ENCODE measurements at regions not wholly inside any gene's neighbourhood (a gene's known extent, or its start where the extent isn't known, plus 50 kb on each side); places are given as distances from the start of the nearest gene placed in this dataset.

- Mint-ChIP-seq H3K4me3 (no peak overlapping the region), H3K27me3 (no peaks in the 10 kb centered on the region), H3K9me3 (peaks cover 0 to 2% of the 10 kb centered on the region in 2 donors), H3K36me3 (peaks cover 31 to 37% of the 10 kb centered on the region in 2 donors), H3K4me1 (peaks cover 40 to 80% of the 10 kb centered on the region in 2 donors), H3K27ac (peak overlapping the region; percentile 84)
- DNase-seq (no peak), ATAC-seq (replicated peaks) (no peak)
Measured at GRCh38 chr7:131090886-131091692, 236.6 kb upstream of the MKLN1 start.

GRCh38 chr7:131094685-131095084, 233.0 kb upstream of the MKLN1 start:
- DNase-seq = no peak
- Mint-ChIP-seq H3K36me3 (peaks cover 32 to 35% of the 10 kb centered on the region in 2 donors), H3K27ac (no peak overlapping the region), H3K9me3 (no peaks in the 10 kb centered on the region), H3K27me3 (no peaks in the 10 kb centered on the region), H3K4me1 (peaks cover 51 to 92% of the 10 kb centered on the region in 2 donors), H3K4me3 (no peak overlapping the region)
- no peak for ATAC-seq (replicated peaks)

GRCh38 chr7:131095346-131095745, 232.3 kb upstream of the MKLN1 start:
- Mint-ChIP-seq H3K9me3 (no peaks in the 10 kb centered on the region), H3K4me1 (peaks cover 54 to 88% of the 10 kb centered on the region in 2 donors), H3K36me3 (peaks cover 34 to 36% of the 10 kb centered on the region in 2 donors), H3K4me3 (no peak overlapping the region), H3K27me3 (no peaks in the 10 kb centered on the region), H3K27ac (no peak overlapping the region)
- DNase-seq = no peak
- no peak for ATAC-seq (replicated peaks)

GRCh38 chr7:131096267-131096927, 231.3 kb upstream of the MKLN1 start:
- no peak overlapping the region for H3K4me3 Mint-ChIP-seq
- no peaks in the 10 kb centered on the region for H3K27me3 Mint-ChIP-seq
- no peak overlapping the region for H3K27ac Mint-ChIP-seq
- peaks cover 30 to 36% of the 10 kb centered on the region in 2 donors for H3K36me3 Mint-ChIP-seq
- DNase-seq (no peak), ATAC-seq (replicated peaks) (no peak)
- peaks cover 48 to 86% of the 10 kb centered on the region in 2 donors for H3K4me1 Mint-ChIP-seq
- no peaks in the 10 kb centered on the region for H3K9me3 Mint-ChIP-seq

GRCh38 chr7:131097662-131098376, 229.9 kb upstream of the MKLN1 start:
- peaks cover 49 to 85% of the 10 kb centered on the region in 2 donors for H3K4me1 Mint-ChIP-seq
- ATAC-seq (replicated peaks) (no peak), DNase-seq (no peak)
- no peaks in the 10 kb centered on the region for H3K27me3 Mint-ChIP-seq
- H3K27ac Mint-ChIP-seq = no peak overlapping the region
- peaks cover 31 to 48% of the 10 kb centered on the region in 2 donors for H3K36me3 Mint-ChIP-seq
- no peak overlapping the region for H3K4me3 Mint-ChIP-seq
- no peaks in the 10 kb centered on the region for H3K9me3 Mint-ChIP-seq

GRCh38 chr7:131098527-131098926, 229.1 kb upstream of the MKLN1 start:
- DNase-seq = no peak
- ATAC-seq (replicated peaks) = no peak
- no peaks in the 10 kb centered on the region for H3K27me3 Mint-ChIP-seq
- peaks cover 52 to 86% of the 10 kb centered on the region in 2 donors for H3K4me1 Mint-ChIP-seq
- H3K27ac Mint-ChIP-seq = peak overlapping the region; percentile 56
- H3K9me3 Mint-ChIP-seq = no peaks in the 10 kb centered on the region
- H3K4me3 Mint-ChIP-seq = no peak overlapping the region
- peaks cover 32 to 52% of the 10 kb centered on the region in 2 donors for H3K36me3 Mint-ChIP-seq

- Mint-ChIP-seq H3K27ac (peak overlapping the region; percentile 95), H3K4me3 (no peak overlapping the region), H3K27me3 (no peaks in the 10 kb centered on the region), H3K4me1 (peaks cover 60 to 86% of the 10 kb centered on the region in 2 donors), H3K9me3 (no peaks in the 10 kb centered on the region), H3K36me3 (peaks cover 26 to 52% of the 10 kb centered on the region in 2 donors)
- ATAC-seq (replicated peaks) (no peak), DNase-seq (no peak)
Measured at GRCh38 chr7:131100357-131101054, 227.2 kb upstream of the MKLN1 start.

- H3K36me3 Mint-ChIP-seq = peaks cover 30 to 55% of the 10 kb centered on the region in 2 donors
- H3K4me3 Mint-ChIP-seq = peak overlapping the region; percentile 18 to 71
- H3K9me3 Mint-ChIP-seq = no peaks in the 10 kb centered on the region
- H3K4me1 Mint-ChIP-seq = peaks cover 45 to 71% of the 10 kb centered on the region in 2 donors
- ATAC-seq (replicated peaks) (no peak), DNase-seq (no peak)
- no peaks in the 10 kb centered on the region for H3K27me3 Mint-ChIP-seq
- no peak overlapping the region for H3K27ac Mint-ChIP-seq
Measured at GRCh38 chr7:131103997-131104396, 223.7 kb upstream of the MKLN1 start.

GRCh38 chr7:131104596-131105293, 222.9 kb upstream of the MKLN1 start:
- peak overlapping the region; percentile 71 to 77 for H3K4me3 Mint-ChIP-seq
- H3K27ac Mint-ChIP-seq = peak overlapping the region; percentile 63
- no peaks in the 10 kb centered on the region for H3K9me3 Mint-ChIP-seq
- H3K36me3 Mint-ChIP-seq = peaks cover 32 to 56% of the 10 kb centered on the region in 2 donors
- H3K27me3 Mint-ChIP-seq = no peaks in the 10 kb centered on the region
- H3K4me1 Mint-ChIP-seq = peaks cover 48 to 75% of the 10 kb centered on the region in 2 donors
- ATAC-seq (replicated peaks) = no peak
- DNase-seq = no peak

- peak; percentile 2 to 3 for ATAC-seq (replicated peaks)
- Mint-ChIP-seq H3K27ac (peak overlapping the region; percentile 63), H3K9me3 (no peaks in the 10 kb centered on the region), H3K4me3 (peak overlapping the region; percentile 71 to 77), H3K27me3 (no peaks in the 10 kb centered on the region), H3K4me1 (peaks cover 45 to 75% of the 10 kb centered on the region in 2 donors), H3K36me3 (peaks cover 30 to 54% of the 10 kb centered on the region in 2 donors)
- DNase-seq = no peak
Measured at GRCh38 chr7:131105294-131105798, 222.3 kb upstream of the MKLN1 start.

GRCh38 chr7:131105799-131106680, 221.6 kb upstream of the MKLN1 start:
- H3K4me1 Mint-ChIP-seq = peaks cover 48 to 75% of the 10 kb centered on the region in 2 donors
- no peaks in the 10 kb centered on the region for H3K9me3 Mint-ChIP-seq
- peaks cover 30 to 48% of the 10 kb centered on the region in 2 donors for H3K36me3 Mint-ChIP-seq
- peak overlapping the region; percentile 99 for H3K27ac Mint-ChIP-seq
- DNase-seq (peak; percentile 92), ATAC-seq (replicated peaks) (peak; percentile 59 to 67)
- H3K4me3 Mint-ChIP-seq = peak overlapping the region; percentile 97 to 98
- H3K27me3 Mint-ChIP-seq = no peaks in the 10 kb centered on the region

GRCh38 chr7:131106681-131107336, 220.9 kb upstream of the MKLN1 start:
- Mint-ChIP-seq H3K4me1 (peaks cover 50 to 76% of the 10 kb centered on the region in 2 donors), H3K27me3 (no peaks in the 10 kb centered on the region), H3K9me3 (no peaks in the 10 kb centered on the region), H3K4me3 (peak overlapping the region; percentile 97 to 98), H3K27ac (peak overlapping the region; percentile 99), H3K36me3 (peaks cover 30 to 43% of the 10 kb centered on the region in 2 donors)
- ATAC-seq (replicated peaks) (peak; percentile 8 to 16), DNase-seq (peak; percentile 43)

Data from stimulated activated naive B cell treated with anti-CD40 and anti-IgM and Interleukin-4, amounts not matched to agents 10 μg/mL and 1 μg/mL and 100 μg/mL, for 72 hours (primary cell).